ENCODE measurements at regions not wholly inside any gene's neighbourhood (a gene's known extent, or its start where the extent isn't known, plus 50 kb on each side); places are given as distances from the start of the nearest gene placed in this dataset.

DNA sequence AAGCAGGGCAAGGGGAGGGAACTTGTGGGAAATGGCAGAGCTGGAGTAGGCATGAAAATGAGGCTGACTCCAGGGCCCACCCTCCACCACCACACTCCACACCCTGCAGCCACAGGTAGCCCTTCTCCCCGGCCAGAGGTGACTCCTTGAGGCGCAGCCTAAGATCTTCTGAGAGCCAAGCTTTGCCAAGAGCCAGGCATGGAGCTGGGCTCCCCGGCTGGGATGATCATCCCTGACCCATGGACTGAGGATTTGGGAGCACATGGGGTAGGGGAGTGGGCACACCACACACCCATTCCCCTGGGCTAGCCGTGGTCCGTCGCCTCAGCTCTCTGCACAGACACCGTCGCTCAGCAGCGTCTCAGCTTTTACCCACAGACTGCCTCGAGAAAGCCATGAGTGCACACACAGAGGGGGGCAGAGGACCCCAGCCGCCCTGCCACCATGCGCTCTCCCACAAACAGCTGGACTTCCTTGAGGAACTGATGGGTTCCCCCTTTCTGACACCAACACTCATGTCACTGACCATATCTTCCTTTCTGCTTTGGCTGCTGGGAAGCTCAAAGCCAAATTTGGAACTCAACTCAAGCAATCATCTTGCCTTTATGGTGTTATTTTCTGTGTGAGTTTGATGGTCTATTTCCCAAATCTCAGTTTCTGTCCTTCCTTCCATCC lies 123.6 kb upstream of the RUNX3 start:
- H3K27me3 ChIP-seq (ENCODE audit: insufficient read depth, low read length) = no peaks in the 10 kb centered on the region
- no peaks in the 10 kb centered on the region for H3K9me3 ChIP-seq (ENCODE audit: low read depth, low read length)
- no peak overlapping the region for H3K4me3 ChIP-seq (ENCODE audit: low read length)
- H3K4me1 ChIP-seq (ENCODE audit: insufficient read depth, low read length) = no peaks in the 10 kb centered on the region

DNA sequence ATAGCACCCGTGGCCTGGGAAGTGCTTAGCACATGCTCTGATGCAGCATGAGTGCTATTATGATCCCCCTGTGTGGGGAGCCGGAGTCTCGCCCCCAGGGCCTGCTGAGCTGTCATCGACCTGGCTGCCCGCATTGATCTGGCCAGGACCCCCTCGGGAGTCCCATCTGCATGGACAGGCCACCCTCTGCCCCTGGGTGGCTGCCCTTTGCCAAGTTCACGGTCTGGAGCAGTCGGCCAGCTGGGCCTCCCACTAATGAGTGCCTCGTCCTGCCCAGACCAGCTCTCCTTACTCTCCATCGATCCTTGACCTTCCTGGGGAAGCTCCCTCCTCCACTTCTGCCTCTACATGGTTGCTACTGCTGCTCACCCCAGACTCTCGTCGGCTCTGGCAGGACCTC lies 121.8 kb upstream of the RUNX3 start:
- Histone ChIP-seq H3K27me3 (ENCODE audit: insufficient read depth, low read length) (no peaks in the 10 kb centered on the region), H3K4me3 (ENCODE audit: low read length) (no peak overlapping the region), H3K9me3 (ENCODE audit: low read depth, low read length) (no peaks in the 10 kb centered on the region), H3K4me1 (ENCODE audit: insufficient read depth, low read length) (no peaks in the 10 kb centered on the region)

DNA sequence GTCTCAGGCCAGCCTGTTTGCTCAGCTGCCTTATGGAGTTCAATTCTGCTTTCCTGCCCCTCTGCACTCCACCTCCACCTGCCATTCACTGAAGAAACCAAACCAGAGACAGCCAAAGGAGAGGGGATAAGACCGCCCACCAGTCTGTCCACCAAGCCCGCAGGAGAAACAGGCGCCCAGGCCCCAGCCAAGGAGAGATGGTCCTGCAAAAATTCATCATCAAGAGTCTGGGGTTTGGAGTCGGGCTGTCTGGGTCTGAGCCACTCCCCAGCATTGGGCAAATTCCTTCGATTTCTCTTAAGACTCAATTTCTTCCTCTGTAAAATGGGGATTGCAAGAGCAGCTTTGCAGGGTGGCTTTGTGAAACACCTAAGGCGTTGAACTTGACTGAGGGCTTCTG lies 121.4 kb upstream of the RUNX3 start:
- Histone ChIP-seq H3K9me3 (ENCODE audit: low read depth, low read length) (no peaks in the 10 kb centered on the region), H3K27me3 (ENCODE audit: insufficient read depth, low read length) (no peaks in the 10 kb centered on the region), H3K4me3 (ENCODE audit: low read length) (no peak overlapping the region), H3K4me1 (ENCODE audit: insufficient read depth, low read length) (no peaks in the 10 kb centered on the region)

DNA sequence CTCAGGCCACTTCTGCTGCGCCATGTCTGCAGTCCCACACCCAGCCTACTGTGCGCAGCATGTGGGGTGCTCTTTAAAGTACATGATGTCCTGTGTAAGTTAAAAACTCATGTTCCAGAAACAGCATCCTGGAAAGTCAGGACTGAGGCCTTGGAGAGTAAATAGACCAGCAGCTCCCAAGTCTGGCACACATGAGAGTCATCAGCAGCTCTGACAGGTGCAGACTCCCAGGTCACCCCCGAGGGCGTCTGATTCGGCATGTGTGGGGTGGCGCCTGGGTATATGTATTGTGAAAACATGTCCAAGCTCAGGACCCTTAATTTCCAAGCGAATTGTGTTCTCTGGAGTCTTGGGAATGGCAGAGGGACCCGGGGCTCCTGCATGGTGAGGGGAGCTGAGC lies 120.1 kb upstream of the RUNX3 start:
- H3K4me1 ChIP-seq (ENCODE audit: insufficient read depth, low read length) = no peaks in the 10 kb centered on the region
- no peak overlapping the region for H3K4me3 ChIP-seq (ENCODE audit: low read length)
- no peaks in the 10 kb centered on the region for H3K9me3 ChIP-seq (ENCODE audit: low read depth, low read length)
- no peaks in the 10 kb centered on the region for H3K27me3 ChIP-seq (ENCODE audit: insufficient read depth, low read length)

DNA sequence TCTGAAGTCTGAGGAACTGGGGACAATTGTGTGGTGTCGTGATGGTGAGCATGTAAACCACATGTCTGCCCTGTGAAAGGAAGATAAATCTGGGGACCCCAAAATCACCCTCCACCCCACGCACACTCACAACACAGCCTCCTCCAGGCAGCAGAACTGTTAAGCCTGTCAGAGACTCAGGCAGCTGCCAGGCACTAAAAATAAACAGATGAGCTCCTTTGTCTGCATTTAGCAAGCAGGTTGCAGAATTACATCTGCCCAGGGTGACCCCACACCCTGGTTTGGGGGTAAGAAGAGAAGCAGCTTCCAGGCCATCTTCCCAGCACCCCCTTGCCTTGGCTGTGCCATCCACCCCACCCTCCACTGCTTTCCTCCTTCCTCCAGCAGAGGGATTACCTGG lies 119.1 kb upstream of the RUNX3 start:
- no peaks in the 10 kb centered on the region for H3K27me3 ChIP-seq (ENCODE audit: insufficient read depth, low read length)
- H3K4me3 ChIP-seq (ENCODE audit: low read length) = no peak overlapping the region
- H3K9me3 ChIP-seq (ENCODE audit: low read depth, low read length) = no peaks in the 10 kb centered on the region
- H3K4me1 ChIP-seq (ENCODE audit: insufficient read depth, low read length) = no peaks in the 10 kb centered on the region

DNA sequence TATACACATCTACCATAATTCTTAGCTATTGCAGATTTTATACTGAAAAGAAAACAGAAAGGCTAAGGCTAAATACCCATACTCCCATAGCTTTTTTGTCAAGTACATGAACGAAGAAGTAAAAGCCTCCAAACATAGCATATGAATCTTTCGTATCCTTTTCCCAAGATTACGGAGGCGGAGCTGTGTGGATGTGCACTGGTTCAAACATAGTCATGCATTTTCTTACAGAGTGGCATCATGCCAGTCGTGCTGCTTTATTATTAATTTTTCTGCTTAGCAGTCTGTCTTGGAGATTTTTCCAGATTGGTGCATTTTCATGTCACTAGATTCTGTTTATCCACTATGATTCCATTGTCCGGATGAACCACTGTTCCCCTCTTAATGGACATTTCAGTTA lies 118.7 kb upstream of the RUNX3 start:
- Histone ChIP-seq H3K27me3 (ENCODE audit: insufficient read depth, low read length) (no peaks in the 10 kb centered on the region), H3K9me3 (ENCODE audit: low read depth, low read length) (no peaks in the 10 kb centered on the region), H3K4me1 (ENCODE audit: insufficient read depth, low read length) (no peaks in the 10 kb centered on the region), H3K4me3 (ENCODE audit: low read length) (no peak overlapping the region)

DNA sequence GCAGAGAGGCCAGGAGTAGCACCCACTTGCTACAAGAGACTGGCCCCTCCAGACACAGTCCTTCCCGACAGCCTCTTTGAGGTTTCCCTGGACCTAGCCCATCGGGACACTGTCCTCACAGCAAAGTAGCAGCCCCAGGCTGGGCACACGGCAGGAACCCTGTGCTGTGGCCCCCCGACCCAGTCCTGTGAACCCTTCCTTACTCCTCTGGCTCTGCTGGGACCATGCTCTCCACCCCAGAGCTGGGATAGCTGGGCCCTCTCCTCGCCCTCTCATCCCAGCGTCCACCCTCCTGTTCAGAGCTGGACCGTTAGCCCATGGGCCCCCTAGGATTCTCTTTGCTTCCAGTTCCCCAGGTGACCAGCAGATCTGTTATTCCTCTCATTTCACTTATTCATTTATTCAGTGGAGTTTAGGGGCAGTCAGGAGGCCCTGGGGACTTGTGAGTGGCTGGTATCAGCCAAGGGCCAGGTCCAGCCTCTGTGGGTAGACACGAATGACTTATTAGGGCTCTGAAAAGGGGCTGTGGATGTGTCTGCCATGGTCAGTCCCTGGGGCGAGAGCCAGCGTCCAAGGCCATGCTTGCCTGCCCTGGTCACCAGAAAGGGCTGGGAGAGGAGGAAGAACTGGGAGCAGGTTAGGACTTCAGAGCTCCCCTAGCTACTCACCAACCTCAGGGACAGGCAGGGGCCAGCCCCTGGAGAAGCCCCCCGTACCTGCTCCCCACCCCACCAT lies 117.6 kb upstream of the RUNX3 start:
- Histone ChIP-seq H3K9me3 (ENCODE audit: low read depth, low read length) (no peaks in the 10 kb centered on the region), H3K27me3 (ENCODE audit: insufficient read depth, low read length) (no peaks in the 10 kb centered on the region), H3K4me3 (ENCODE audit: low read length) (no peak overlapping the region)

DNA sequence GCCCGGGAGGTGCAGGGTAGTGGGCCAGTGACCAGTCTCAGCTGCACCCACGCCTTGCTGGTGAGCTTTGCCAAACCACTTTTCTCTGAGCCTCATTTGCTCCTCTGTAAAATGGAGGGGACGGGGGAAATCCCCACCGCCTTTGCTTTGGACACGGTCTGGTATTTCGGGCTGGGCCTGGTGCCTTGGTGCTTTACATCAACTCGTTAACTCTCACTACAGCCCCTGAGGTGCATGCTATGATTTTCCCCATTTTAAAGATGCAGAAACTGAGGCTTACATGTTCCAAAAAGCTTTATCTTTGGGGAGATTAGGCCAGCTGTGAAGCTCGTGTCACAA lies 116.1 kb upstream of the RUNX3 start:
- Histone ChIP-seq H3K27me3 (ENCODE audit: insufficient read depth, low read length) (no peaks in the 10 kb centered on the region), H3K4me1 (ENCODE audit: insufficient read depth, low read length) (no peaks in the 10 kb centered on the region), H3K9me3 (ENCODE audit: low read depth, low read length) (no peaks in the 10 kb centered on the region), H3K4me3 (ENCODE audit: low read length) (no peak overlapping the region)

More for the DNA sequence above, 117.6 kb upstream of the RUNX3 start:
- no peaks in the 10 kb centered on the region for H3K4me1 ChIP-seq (ENCODE audit: insufficient read depth, low read length)

DNA sequence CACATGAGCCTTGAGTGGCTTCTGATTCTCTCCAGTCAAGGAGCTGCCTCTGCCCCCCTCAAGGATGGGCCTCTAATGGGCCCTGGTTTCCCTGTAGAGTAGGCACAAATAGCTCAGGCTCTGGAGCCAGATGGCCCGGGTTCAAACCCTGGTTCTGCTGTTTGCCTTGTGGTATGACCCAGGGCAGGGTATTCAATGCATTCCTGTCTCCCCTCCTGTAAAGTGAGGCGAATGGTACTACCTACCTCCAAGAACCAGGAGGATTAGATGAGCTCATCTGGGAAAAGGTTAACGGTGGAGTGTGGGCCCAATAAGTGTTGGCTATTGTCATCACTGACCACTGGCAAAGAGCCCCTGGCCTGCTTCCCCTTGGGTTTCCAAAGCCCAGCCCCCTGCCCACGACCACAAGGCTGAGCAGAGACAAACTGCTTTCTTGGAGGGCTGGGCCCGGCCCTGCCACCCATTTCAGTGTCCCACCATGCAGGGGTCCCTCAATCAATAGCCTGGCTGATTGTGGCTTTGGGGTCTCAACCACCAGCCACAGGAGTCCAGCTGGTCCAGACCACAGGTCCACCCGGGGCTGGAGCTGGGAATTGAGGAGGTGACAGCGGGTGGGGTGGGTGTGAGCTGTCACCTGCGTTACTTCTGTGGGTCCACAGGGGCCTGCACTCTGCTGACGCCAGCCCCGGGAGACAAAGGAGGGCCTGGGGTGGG lies 115.6 kb upstream of the RUNX3 start:
- Histone ChIP-seq H3K4me1 (ENCODE audit: insufficient read depth, low read length) (no peaks in the 10 kb centered on the region), H3K27me3 (ENCODE audit: insufficient read depth, low read length) (no peaks in the 10 kb centered on the region), H3K9me3 (ENCODE audit: low read depth, low read length) (no peaks in the 10 kb centered on the region), H3K4me3 (ENCODE audit: low read length) (no peak overlapping the region)

DNA sequence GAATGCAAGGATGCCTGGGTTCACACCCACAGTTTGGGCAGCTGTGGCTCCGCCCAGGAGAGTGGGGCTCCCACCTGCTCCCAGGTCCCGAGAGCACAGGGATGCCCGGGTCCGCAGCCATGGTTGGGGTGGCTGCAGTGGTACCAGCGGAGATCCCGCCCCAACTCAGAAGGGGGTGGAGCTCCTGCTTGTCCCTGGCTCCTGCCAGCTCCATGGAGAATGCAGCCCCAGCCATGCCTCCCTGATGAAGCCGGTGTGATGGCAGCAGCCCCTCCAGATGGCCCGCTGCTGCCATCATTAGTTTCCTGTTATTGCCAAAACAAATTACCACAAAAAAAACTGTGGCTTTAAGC lies 113.1 kb upstream of the RUNX3 start:
- no peak overlapping the region for H3K4me3 ChIP-seq (ENCODE audit: low read length)
- no peaks in the 10 kb centered on the region for H3K27me3 ChIP-seq (ENCODE audit: insufficient read depth, low read length)
- no peaks in the 10 kb centered on the region for H3K4me1 ChIP-seq (ENCODE audit: insufficient read depth, low read length)
- no peaks in the 10 kb centered on the region for H3K9me3 ChIP-seq (ENCODE audit: low read depth, low read length)

DNA sequence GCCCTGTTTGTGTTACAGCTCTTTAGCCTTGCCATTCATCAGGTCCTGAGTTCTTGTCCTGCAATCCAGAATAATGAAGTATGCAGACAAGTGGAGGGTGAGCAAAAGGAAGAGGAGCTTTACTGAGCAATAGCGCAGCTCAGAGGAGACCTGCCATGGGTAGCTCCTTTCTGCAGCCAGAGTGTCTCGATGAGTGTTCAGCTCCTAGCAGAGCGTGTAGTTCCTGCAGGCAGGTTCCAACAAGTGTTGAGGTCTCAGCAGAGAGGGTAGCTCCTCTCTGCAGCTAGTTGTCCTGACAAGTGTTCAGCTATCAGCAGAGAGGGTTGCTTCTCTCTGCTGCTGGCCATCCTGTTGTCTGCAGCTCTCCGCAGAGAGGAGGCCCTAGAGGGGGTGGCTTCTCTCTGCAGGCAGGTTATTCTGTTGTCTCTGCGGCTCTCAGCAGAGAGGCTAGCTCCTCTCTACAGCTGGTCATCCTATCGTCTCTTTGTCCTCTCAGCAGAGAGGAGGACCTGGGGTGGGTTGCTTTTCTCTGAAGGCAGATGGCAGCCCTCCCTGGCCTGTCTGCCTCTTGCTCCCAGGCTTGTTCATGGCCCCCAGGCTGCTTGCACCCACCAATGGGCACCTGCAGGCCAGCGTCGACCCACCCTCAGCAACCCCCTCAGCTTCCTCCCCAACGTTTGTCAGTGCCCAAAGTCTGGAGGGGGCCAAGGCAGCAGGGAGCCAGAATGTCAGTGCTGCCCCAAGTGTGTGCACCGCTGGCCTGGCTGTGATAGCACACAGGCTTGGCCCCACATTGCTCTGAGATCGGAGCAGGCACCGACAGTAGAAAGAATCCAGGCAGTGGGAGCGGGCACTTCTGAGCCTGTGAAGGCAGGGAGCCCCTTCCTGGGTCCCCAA lies 112.5 kb upstream of the RUNX3 start:
- H3K4me3 ChIP-seq (ENCODE audit: low read length) = no peak overlapping the region
- peaks cover 5% of the 10 kb centered on the region for H3K4me1 ChIP-seq (ENCODE audit: insufficient read depth, low read length)
- H3K27me3 ChIP-seq (ENCODE audit: insufficient read depth, low read length) = no peaks in the 10 kb centered on the region
- H3K9me3 ChIP-seq (ENCODE audit: low read depth, low read length) = no peaks in the 10 kb centered on the region

DNA sequence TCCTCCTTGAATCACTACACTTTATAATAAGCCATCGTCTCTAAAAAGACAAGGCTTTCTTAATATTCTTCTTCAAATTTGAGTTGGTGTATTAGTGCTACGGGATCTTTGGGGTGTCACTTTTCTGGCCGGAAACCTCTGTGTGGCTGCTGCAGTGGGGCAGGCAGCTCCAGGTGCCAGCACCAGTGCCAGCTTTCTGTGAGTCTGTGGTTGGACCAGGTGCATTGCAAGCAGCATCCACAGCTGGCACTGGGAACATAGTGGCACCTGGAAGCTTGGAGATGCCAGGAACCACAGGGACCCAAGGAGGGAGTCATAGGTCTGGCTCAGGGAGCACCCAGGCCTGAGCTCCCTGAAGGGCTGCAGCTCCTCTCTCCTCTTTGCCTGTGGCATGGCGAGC lies 111.8 kb upstream of the RUNX3 start:
- Histone ChIP-seq H3K9me3 (ENCODE audit: low read depth, low read length) (no peaks in the 10 kb centered on the region), H3K27me3 (ENCODE audit: insufficient read depth, low read length) (no peaks in the 10 kb centered on the region), H3K4me1 (ENCODE audit: insufficient read depth, low read length) (peaks cover 11% of the 10 kb centered on the region), H3K4me3 (ENCODE audit: low read length) (no peak overlapping the region)

DNA sequence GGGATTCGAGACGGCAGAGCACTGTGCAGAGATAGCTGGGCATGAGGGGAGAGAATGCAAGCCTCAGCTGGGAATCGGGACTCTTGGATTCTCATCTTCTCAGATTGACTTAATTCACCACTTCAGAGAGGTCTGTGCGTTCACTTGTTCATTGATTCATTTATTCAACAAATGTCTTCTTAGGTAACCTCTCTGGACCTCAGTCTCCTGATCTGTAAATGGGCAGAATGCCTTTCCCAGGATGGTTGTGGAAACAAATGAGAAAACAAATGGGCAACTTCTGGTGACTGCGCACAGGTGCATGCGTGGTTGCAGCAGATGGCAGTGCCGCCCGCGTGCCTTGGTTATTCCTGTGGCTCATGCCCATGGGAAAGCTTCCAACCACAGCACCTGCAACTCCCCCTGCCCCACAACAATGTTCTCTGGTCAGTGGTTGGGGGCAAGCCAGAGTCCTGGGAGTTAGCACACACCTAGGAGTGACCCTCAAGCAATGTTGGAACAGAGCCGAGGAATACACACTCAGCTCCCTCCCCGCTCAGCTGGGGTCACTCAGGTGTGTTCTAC lies 110.1 kb upstream of the RUNX3 start:
- no peak overlapping the region for H3K4me3 ChIP-seq (ENCODE audit: low read length)
- no peaks in the 10 kb centered on the region for H3K27me3 ChIP-seq (ENCODE audit: insufficient read depth, low read length)
- no peaks in the 10 kb centered on the region for H3K9me3 ChIP-seq (ENCODE audit: low read depth, low read length)
- peaks cover 28% of the 10 kb centered on the region for H3K4me1 ChIP-seq (ENCODE audit: insufficient read depth, low read length)

DNA sequence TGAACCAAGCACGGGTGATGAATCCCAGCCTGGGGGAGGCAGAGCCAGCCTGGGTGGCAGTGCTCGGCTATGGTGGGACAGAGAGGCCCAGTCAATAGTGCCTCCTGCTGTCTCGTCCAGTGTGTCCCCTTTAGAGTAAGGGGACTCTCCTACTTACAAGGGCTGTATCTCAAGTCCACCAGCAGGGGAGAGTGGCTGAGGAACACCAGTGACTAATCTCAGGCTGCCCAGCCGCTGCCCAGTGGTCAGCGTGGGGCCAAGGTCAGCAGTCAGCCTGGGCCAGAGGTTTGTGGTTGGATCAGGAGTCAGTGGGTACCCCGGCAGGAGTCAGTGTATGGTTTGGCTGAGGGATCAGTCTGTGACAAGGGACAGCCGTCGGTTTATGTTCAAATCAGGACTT lies 109.2 kb upstream of the RUNX3 start:
- Histone ChIP-seq H3K4me3 (ENCODE audit: low read length) (no peak overlapping the region), H3K4me1 (ENCODE audit: insufficient read depth, low read length) (peaks cover 38% of the 10 kb centered on the region), H3K9me3 (ENCODE audit: low read depth, low read length) (no peaks in the 10 kb centered on the region), H3K27me3 (ENCODE audit: insufficient read depth, low read length) (no peaks in the 10 kb centered on the region)

DNA sequence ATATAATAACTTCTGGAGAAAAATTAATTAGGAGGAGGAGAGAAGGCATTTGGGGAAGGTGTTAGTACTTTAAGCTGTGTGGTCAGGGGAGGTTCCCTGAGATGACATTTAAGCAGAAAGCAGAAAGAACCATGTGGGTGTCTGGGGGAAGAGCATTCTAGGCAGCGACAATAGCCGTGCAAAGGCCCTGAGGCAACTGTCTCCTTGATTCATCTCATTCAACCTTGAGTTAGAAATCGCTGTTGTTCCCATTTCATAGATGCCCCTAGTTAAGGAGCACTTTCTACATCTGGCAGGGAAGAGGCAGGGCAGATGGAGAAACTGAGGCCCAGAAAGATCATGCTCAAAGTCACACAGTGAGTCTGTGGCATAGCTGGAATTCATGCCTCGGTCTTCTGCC lies 108.6 kb upstream of the RUNX3 start:
- Histone ChIP-seq H3K4me3 (ENCODE audit: low read length) (no peak overlapping the region), H3K9me3 (ENCODE audit: low read depth, low read length) (no peaks in the 10 kb centered on the region), H3K27me3 (ENCODE audit: insufficient read depth, low read length) (no peaks in the 10 kb centered on the region), H3K4me1 (ENCODE audit: insufficient read depth, low read length) (peaks cover 43% of the 10 kb centered on the region)

All from mononuclear cell (primary cell).